HEK293 (cell line): ENCODE measurements at regions not wholly inside any gene's neighbourhood (a gene's known extent, or its start where the extent isn't known, plus 50 kb on each side); places are given as distances from the start of the nearest gene placed in this dataset.

Experiments used
- CTCF ChIA-PET: fragments of 350-600 bp; formaldehyde crosslinking; extraction: SDS; loops from one replicate; lab custom pipeline; 2021; ENCODE audit warnings: antibody characterized with exemption; lab: Yijun Ruan, JAX
- POLR2A ChIA-PET: fragments of 300-600 bp; formaldehyde crosslinking; extraction: SDS; loops from one replicate; lab custom pipeline; 2020; ENCODE audit warnings: antibody characterized with exemption, inconsistent platforms; lab: Yijun Ruan, JAX
- H3K27ac ChIP-seq: fragments of 200-500 bp; sonication (Bioruptor generic); 2 replicates; pipeline ENCODE4 v1.5.1; 2014; ENCODE audit warnings: low read depth, low read length, control low read depth, inconsistent platforms; ENCODE audit errors: extremely low read depth
- H3K36me3 ChIP-seq, 2 experiments: fragments of 200-500 bp in 1 of 2; sonication (Bioruptor generic) in 1 of 2; 1 replicate in 1 of 2; 2 replicates in 1 of 2; pipeline ENCODE4 v1.5.1; 2014 to 2017; ENCODE audit warnings: inconsistent platforms in 2 of 2, low read length in 2 of 2; ENCODE audit not compliant: control insufficient read depth in 2 of 2, insufficient read depth in 1 of 2
- H3K4me1 ChIP-seq: fragments of 200-500 bp; sonication (Bioruptor generic); 2 replicates; pipeline ENCODE4 v1.5.1; 2014; ENCODE audit warnings: mild to moderate bottlenecking, low read length, inconsistent platforms; ENCODE audit not compliant: control insufficient read depth, insufficient read depth
- H3K4me3 ChIP-seq: 2 replicates; pipeline ENCODE4 v1.5.1; 2011; ENCODE audit warnings: low read depth, mild to moderate bottlenecking, control low read depth, low read length, moderate library complexity
- H3K9me3 ChIP-seq: fragments of 200-500 bp; sonication (Bioruptor generic); 2 replicates; pipeline ENCODE4 v1.5.1; 2014; ENCODE audit warnings: low read depth, low read length, inconsistent platforms; ENCODE audit not compliant: control insufficient read depth, insufficient read depth
- GLI4 ChIP-seq: fragments of 450-650 bp; formaldehyde crosslinking; IDR thresholded peaks from 2 replicates; pipeline ENCODE4 v1.5.1; 2016; ENCODE audit warnings: missing biosample characterization, missing genetic modification characterization
- GLIS1 ChIP-seq: fragments of 450-650 bp; formaldehyde crosslinking; IDR thresholded peaks from 2 replicates; pipeline ENCODE4 v1.5.1; 2016; ENCODE audit warnings: missing biosample characterization, missing genetic modification characterization
- WT1 ChIP-seq: fragments of 450-650 bp; formaldehyde crosslinking; IDR thresholded peaks from 2 replicates; pipeline ENCODE4 v1.5.1; 2016; ENCODE audit warnings: missing biosample characterization, missing genetic modification characterization
- ZBTB21 ChIP-seq: fragments of 450-650 bp; formaldehyde crosslinking; IDR thresholded peaks from 2 replicates; pipeline ENCODE4 v1.5.1; 2017; ENCODE audit warnings: missing biosample characterization, missing genetic modification characterization
- ZFHX2 ChIP-seq: fragments of 450-650 bp; formaldehyde crosslinking; conservative IDR thresholded peaks from 2 replicates; pipeline ENCODE4 v1.5.1; 2016; ENCODE audit warnings: missing biosample characterization, missing genetic modification characterization
- ZFP3 ChIP-seq: fragments of 450-650 bp; formaldehyde crosslinking; IDR thresholded peaks from 2 replicates; pipeline ENCODE4 v1.5.1; 2016; ENCODE audit warnings: low read depth, missing biosample characterization, missing genetic modification characterization
- ZNF214 ChIP-seq: fragments of 450-650 bp; formaldehyde crosslinking; IDR thresholded peaks from 2 replicates; pipeline ENCODE4 v1.5.1; 2017; ENCODE audit warnings: missing biosample characterization, mild to moderate bottlenecking, missing genetic modification characterization, borderline replicate concordance
- ZNF23 ChIP-seq: fragments of 450-650 bp; formaldehyde crosslinking; IDR thresholded peaks from 2 replicates; pipeline ENCODE4 v1.5.1; 2016; ENCODE audit warnings: missing biosample characterization, missing genetic modification characterization, borderline replicate concordance
- ZNF423 ChIP-seq: fragments of 450-650 bp; formaldehyde crosslinking; IDR thresholded peaks from 2 replicates; pipeline ENCODE4 v1.5.1; 2016; ENCODE audit warnings: missing biosample characterization, missing genetic modification characterization
- ZNF426 ChIP-seq: fragments of 450-650 bp; formaldehyde crosslinking; IDR thresholded peaks from 2 replicates; pipeline ENCODE4 v1.5.1; 2017; ENCODE audit warnings: missing biosample characterization, missing genetic modification characterization, mild to moderate bottlenecking, inconsistent platforms, moderate library complexity
- ZNF660 ChIP-seq: fragments of 450-650 bp; IDR thresholded peaks from 2 replicates; pipeline ENCODE4 v1.5.1; 2018; ENCODE audit warnings: missing biosample characterization, mild to moderate bottlenecking, missing genetic modification characterization
- TF ChIP-seq, protein P1 (sequence below): fragments of 450-650 bp; formaldehyde crosslinking; IDR thresholded peaks from 2 replicates; pipeline ENCODE4 v1.5.1; 2016; ENCODE audit warnings: missing biosample characterization, missing genetic modification characterization, low read depth
- TF ChIP-seq, protein P2 (sequence below): fragments of 450-650 bp; formaldehyde crosslinking; IDR thresholded peaks from 2 replicates; pipeline ENCODE4 v1.5.1; 2017; ENCODE audit warnings: missing biosample characterization, mild to moderate bottlenecking, missing genetic modification characterization, moderate library complexity
- TF ChIP-seq, protein P3 (sequence below): IDR thresholded peaks from 2 replicates; pipeline ENCODE4 v1.6.1; 2011; ENCODE audit warnings: mild to moderate bottlenecking, low read depth, low read length, borderline replicate concordance
- TF ChIP-seq, protein P4 (sequence below): fragments of 450-650 bp; IDR thresholded peaks from 2 replicates; pipeline ENCODE4 v1.5.1; 2018; ENCODE audit warnings: missing biosample characterization, missing genetic modification characterization
- TF ChIP-seq, protein P5 (sequence below): fragments of 450-650 bp; formaldehyde crosslinking; conservative IDR thresholded peaks from 2 replicates; pipeline ENCODE4 v1.5.1; 2016; ENCODE audit warnings: low read depth, missing biosample characterization, missing genetic modification characterization

DNA sequence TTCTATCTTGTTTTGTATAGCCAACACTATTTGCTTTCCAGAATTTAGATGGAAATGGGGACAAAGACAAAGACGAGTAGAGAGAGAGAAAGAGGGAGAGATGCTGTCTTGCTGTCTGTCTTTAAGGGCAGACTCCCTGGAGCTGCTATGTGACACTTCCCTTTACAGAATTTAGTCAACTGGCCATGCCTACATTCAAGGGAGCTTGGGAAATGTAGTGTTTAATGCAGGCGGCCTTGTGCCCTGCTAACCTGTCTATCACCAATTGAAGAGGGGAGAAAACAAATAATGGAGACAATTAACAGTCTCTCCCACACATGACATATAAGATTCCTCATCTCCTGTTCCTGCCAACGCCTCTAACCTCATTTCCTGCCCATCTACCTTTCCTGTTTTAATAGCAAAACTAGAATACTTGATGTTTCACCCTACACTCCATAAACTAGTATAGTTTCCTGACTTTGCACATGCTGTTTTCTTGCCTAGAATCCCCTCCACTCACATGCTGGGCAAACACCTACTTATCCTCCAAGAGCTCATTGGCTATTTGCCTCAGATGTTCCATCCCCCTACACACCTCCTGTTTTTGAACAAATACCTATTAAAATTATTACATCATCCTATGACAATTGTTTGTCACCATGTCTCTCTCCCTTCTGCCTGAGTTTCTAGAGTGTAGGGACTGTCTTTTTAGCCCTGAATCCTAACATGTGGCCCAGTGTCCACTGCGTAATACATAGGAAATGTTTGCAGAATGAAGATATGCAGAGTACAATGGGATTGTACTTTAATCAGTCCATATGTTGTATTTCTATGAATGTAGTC lies 117.2 kb downstream of the SLC25A24 start:
- ChIA-PET CTCF (interaction anchor here (0.8 to 1.4 kb wide), 3 partner anchors 12 to 95 kb away, joined by 3 read pairs; no protein-coding TSS in a partner anchor), POLR2A (no interaction called here)
- no peaks in the 10 kb centered on the region for H3K4me1 ChIP-seq
- H3K36me3 ChIP-seq: no peaks in the 10 kb centered on the region
- no peak overlapping the region for H3K4me3 ChIP-seq
- TF ChIP-seq ZBTB21 (tag by site-specific recombination) (no peak), GLIS1 (tag by site-specific recombination) (no peak), ZFP3 (tag by site-specific recombination) (no peak), ZNF23 (no peak)
- TF ChIP-seq, protein P1, sequence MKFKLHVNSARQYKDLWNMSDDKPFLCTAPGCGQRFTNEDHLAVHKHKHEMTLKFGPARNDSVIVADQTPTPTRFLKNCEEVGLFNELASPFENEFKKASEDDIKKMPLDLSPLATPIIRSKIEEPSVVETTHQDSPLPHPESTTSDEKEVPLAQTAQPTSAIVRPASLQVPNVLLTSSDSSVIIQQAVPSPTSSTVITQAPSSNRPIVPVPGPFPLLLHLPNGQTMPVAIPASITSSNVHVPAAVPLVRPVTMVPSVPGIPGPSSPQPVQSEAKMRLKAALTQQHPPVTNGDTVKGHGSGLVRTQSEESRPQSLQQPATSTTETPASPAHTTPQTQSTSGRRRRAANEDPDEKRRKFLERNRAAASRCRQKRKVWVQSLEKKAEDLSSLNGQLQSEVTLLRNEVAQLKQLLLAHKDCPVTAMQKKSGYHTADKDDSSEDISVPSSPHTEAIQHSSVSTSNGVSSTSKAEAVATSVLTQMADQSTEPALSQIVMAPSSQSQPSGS (tag by site-specific recombination): 0 out of 2 replicates have a peak, but pooled peaks have one; percentile 7
- TF ChIP-seq, all 188 proteins: peak for 1
- Histone ChIP-seq H3K27ac (no peak overlapping the region), H3K9me3 (no peaks in the 10 kb centered on the region)

DNA sequence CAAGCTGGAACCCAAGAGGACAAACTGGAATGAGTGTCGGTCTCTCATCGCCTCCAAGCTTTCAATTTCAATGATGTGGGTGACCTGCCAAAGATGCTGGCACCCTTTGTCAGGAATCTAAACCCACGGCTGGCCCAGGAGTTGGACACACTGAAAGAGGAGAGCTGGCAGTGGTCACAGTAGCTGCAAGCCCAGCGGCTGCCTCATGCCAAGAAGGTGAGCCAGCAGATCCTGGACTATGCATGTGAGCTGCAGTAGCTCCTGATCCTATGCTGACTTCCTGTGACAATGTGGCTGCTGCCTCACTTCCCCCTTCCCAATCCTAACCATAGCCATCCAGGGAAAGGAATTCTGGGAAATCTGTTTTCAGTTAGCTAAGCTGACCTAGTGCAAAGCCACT lies 117.0 kb upstream of the VAV3 start:
- ChIA-PET POLR2A (no interaction called here), CTCF (no interaction called here)
- H3K9me3 ChIP-seq: no peaks in the 10 kb centered on the region
- TF ChIP-seq ZFP3 (tag by site-specific recombination): no peak
- TF ChIP-seq, protein P2, sequence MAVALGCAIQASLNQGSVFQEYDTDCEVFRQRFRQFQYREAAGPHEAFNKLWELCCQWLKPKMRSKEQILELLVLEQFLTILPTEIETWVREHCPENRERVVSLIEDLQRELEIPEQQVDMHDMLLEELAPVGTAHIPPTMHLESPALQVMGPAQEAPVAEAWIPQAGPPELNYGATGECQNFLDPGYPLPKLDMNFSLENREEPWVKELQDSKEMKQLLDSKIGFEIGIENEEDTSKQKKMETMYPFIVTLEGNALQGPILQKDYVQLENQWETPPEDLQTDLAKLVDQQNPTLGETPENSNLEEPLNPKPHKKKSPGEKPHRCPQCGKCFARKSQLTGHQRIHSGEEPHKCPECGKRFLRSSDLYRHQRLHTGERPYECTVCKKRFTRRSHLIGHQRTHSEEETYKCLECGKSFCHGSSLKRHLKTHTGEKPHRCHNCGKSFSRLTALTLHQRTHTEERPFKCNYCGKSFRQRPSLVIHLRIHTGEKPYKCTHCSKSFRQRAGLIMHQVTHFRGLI (tag by site-specific recombination): no peak
- TF ChIP-seq, protein P3, sequence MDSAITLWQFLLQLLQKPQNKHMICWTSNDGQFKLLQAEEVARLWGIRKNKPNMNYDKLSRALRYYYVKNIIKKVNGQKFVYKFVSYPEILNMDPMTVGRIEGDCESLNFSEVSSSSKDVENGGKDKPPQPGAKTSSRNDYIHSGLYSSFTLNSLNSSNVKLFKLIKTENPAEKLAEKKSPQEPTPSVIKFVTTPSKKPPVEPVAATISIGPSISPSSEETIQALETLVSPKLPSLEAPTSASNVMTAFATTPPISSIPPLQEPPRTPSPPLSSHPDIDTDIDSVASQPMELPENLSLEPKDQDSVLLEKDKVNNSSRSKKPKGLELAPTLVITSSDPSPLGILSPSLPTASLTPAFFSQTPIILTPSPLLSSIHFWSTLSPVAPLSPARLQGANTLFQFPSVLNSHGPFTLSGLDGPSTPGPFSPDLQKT: no peak
- TF ChIP-seq WT1 (tag by site-specific recombination): no peak
- no peak for TF ChIP-seq ZNF426
- no peak for TF ChIP-seq GLI4 (tag by site-specific recombination)
- TF ChIP-seq, protein P4, sequence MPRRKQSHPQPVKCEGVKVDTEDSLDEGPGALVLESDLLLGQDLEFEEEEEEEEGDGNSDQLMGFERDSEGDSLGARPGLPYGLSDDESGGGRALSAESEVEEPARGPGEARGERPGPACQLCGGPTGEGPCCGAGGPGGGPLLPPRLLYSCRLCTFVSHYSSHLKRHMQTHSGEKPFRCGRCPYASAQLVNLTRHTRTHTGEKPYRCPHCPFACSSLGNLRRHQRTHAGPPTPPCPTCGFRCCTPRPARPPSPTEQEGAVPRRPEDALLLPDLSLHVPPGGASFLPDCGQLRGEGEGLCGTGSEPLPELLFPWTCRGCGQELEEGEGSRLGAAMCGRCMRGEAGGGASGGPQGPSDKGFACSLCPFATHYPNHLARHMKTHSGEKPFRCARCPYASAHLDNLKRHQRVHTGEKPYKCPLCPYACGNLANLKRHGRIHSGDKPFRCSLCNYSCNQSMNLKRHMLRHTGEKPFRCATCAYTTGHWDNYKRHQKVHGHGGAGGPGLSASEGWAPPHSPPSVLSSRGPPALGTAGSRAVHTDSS (tag by site-specific recombination): no peak
- no peak for TF ChIP-seq ZNF423 (tag by site-specific recombination)
- no peak for TF ChIP-seq ZNF214 (tag by site-specific recombination)
- TF ChIP-seq, protein P5, sequence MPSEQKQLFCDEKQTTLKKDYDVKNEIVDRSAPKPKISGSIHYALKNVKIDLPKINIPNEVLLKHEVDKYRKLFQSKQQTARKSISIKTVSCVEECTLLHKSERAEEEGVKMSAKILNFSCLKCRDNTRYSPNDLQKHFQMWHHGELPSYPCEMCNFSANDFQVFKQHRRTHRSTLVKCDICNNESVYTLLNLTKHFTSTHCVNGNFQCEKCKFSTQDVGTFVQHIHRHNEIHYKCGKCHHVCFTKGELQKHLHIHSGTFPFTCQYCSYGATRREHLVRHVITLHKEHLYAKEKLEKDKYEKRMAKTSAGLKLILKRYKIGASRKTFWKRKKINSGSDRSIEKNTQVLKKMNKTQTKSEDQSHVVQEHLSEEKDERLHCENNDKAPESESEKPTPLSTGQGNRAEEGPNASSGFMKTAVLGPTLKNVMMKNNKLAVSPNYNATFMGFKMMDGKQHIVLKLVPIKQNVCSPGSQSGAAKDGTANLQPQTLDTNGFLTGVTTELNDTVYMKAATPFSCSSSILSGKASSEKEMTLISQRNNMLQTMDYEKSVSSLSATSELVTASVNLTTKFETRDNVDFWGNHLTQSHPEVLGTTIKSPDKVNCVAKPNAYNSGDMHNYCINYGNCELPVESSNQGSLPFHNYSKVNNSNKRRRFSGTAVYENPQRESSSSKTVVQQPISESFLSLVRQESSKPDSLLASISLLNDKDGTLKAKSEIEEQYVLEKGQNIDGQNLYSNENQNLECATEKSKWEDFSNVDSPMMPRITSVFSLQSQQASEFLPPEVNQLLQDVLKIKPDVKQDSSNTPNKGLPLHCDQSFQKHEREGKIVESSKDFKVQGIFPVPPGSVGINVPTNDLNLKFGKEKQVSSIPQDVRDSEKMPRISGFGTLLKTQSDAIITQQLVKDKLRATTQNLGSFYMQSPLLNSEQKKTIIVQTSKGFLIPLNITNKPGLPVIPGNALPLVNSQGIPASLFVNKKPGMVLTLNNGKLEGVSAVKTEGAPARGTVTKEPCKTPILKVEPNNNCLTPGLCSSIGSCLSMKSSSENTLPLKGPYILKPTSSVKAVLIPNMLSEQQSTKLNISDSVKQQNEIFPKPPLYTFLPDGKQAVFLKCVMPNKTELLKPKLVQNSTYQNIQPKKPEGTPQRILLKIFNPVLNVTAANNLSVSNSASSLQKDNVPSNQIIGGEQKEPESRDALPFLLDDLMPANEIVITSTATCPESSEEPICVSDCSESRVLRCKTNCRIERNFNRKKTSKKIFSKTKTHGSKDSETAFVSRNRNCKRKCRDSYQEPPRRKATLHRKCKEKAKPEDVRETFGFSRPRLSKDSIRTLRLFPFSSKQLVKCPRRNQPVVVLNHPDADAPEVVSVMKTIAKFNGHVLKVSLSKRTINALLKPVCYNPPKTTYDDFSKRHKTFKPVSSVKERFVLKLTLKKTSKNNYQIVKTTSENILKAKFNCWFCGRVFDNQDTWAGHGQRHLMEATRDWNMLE (tag by site-specific recombination): no peak
- no peak for TF ChIP-seq ZNF660 (tag by site-specific recombination)
- TF ChIP-seq ZFHX2: no peak
- no peaks in the 10 kb centered on the region for H3K36me3 ChIP-seq
- H3K27ac ChIP-seq: no peak overlapping the region
- H3K4me3 ChIP-seq: no peak overlapping the region
- H3K4me1 ChIP-seq: no peaks in the 10 kb centered on the region
